ENCODE measurements at regions not wholly inside any gene's neighbourhood (a gene's known extent, or its start where the extent isn't known, plus 50 kb on each side); places are given as distances from the start of the nearest gene placed in this dataset.
"Not testable (repeated sequence)": the region's sequence is repeated elsewhere in the genome, so short reads cannot be mapped to it uniquely, and the experiment has no call there.

DNA sequence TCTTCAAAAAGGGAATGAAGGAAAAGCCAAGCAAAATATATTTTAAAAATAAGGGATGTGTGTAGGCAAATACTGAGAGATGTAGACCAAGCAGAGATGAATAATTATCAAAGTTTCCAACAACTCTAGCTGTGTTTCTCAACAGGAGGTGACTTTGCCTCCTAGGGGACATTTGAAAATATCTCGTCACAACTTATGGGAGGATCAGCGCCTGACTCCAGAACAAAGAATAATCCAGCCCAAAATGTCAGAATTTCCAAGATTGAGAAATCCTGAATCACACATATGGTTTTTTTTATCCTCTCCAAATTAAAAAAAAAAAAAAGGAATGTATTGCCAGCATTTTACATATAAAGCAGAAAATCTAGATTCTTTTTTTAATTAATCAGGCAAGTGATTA, 241.2 kb upstream of the ZFP64 start:
- FAIRE-seq (no peak), DNase-seq (ENCODE audit: insufficient read length, low spot score) (no peak)
- TF ChIP-seq POU2F2 (IDR thresholded peaks at IDR 0.05; ENCODE audit: low read depth, low read length), result no peak
- no peak for TF ChIP-seq POLR2A (IDR thresholded peaks at IDR 0.05; ENCODE audit: low read depth, low read length)

GRCh38 chr20:52429029-52429428, 237.4 kb upstream of the ZFP64 start:
- DNase-seq (ENCODE audit: insufficient read length, low spot score) (no peak), FAIRE-seq (no peak)

GRCh38 chr20:52427960-52428359, 236.4 kb upstream of the ZFP64 start:
- DNase-seq (ENCODE audit: insufficient read length, low spot score) (no peak), FAIRE-seq (no peak)
- no peak for TF ChIP-seq POU2F2 (IDR thresholded peaks at IDR 0.05; ENCODE audit: low read depth, low read length)
- no peak for TF ChIP-seq SPI1 (IDR thresholded peaks at IDR 0.05; ENCODE audit: low read depth, low read length)
- no peak for TF ChIP-seq PAX5 (IDR thresholded peaks at IDR 0.05; ENCODE audit: insufficient read depth, low read length, severe bottlenecking)
- no peak for TF ChIP-seq POLR2A (IDR thresholded peaks at IDR 0.05; ENCODE audit: low read depth, low read length)

More at GRCh38 chr20:52429029-52429428, 237.4 kb upstream of the ZFP64 start:
- TF ChIP-seq POLR2A (IDR thresholded peaks at IDR 0.05; ENCODE audit: low read depth, low read length) (no peak), POLR2AphosphoS5 (IDR thresholded peaks at IDR 0.05; ENCODE audit: low read depth, low read length) (no peak), POU2F2 (IDR thresholded peaks at IDR 0.05; ENCODE audit: low read depth, low read length) (no peak), SPI1 (IDR thresholded peaks at IDR 0.05; ENCODE audit: low read depth, low read length) (no peak), PAX5 (IDR thresholded peaks at IDR 0.05; ENCODE audit: insufficient read depth, low read length, severe bottlenecking) (no peak), TAF1 (IDR thresholded peaks at IDR 0.05; ENCODE audit: low read depth, low read length) (no peak)

DNA sequence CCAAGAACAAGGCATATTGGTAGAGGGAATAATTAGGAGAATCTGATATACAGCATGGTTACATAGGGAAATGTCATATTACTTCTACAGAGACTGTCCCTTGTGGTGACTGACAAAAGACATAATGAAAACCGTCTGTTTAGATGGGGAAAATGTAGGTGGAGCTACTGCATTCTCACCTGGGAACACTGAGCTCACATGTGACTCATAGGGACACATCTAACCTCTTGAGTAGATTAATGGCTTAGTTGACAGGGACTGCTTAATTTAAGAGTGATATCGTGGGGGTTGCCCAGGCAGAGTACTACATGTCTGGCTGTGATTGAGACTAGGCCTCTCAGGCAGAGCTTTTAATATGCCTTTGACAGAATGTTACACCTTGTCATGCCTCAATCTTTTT, 235.3 kb upstream of the ZFP64 start:
- no peak for FAIRE-seq
- DNase-seq (ENCODE audit: insufficient read length, low spot score), result no peak
- TF ChIP-seq POU2F2 (IDR thresholded peaks at IDR 0.05; ENCODE audit: low read depth, low read length) (no peak), SPI1 (IDR thresholded peaks at IDR 0.05; ENCODE audit: low read depth, low read length) (no peak), TAF1 (IDR thresholded peaks at IDR 0.05; ENCODE audit: low read depth, low read length) (no peak), POLR2A (IDR thresholded peaks at IDR 0.05; ENCODE audit: low read depth, low read length) (no peak), POLR2AphosphoS5 (IDR thresholded peaks at IDR 0.05; ENCODE audit: low read depth, low read length) (no peak), PAX5 (IDR thresholded peaks at IDR 0.05; ENCODE audit: insufficient read depth, low read length, severe bottlenecking) (no peak)

DNA sequence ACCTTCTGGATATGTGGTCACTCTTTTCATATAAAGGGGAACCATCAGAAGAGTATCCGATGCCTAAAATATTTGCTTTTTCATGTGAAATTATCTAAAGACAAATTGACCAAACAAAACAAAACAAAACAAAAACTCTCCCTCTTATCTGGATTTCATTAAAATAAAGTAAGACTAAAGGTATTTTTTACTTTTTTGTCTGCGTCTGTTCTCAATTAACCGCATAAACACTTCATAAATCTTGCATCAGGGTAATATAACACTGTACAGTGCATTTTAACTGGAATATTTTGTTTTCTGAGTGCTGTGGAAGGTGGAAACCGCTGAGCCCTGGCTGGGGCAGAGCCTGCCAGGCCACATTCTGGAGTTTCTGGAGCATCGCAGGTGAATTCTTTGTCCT, 234.1 kb upstream of the ZFP64 start:
- no peak for DNase-seq (ENCODE audit: insufficient read length, low spot score)

GRCh38 chr20:52425253-52425652, 233.7 kb upstream of the ZFP64 start:
- no peak for TF ChIP-seq TAF1 (IDR thresholded peaks at IDR 0.05; ENCODE audit: low read depth, low read length)
- no peak for TF ChIP-seq PAX5 (IDR thresholded peaks at IDR 0.05; ENCODE audit: insufficient read depth, low read length, severe bottlenecking)
- TF ChIP-seq POLR2A (IDR thresholded peaks at IDR 0.05; ENCODE audit: low read depth, low read length), result no peak
- no peak for TF ChIP-seq POLR2AphosphoS5 (IDR thresholded peaks at IDR 0.05; ENCODE audit: low read depth, low read length)
- DNase-seq (ENCODE audit: insufficient read length, low spot score), result no peak
- no peak for FAIRE-seq

More for the DNA sequence above, 234.1 kb upstream of the ZFP64 start:
- FAIRE-seq, result no peak
- no peak for TF ChIP-seq POLR2A (IDR thresholded peaks at IDR 0.05; ENCODE audit: low read depth, low read length)
- TF ChIP-seq POLR2AphosphoS5 (IDR thresholded peaks at IDR 0.05; ENCODE audit: low read depth, low read length), result no peak
- no peak for TF ChIP-seq SPI1 (IDR thresholded peaks at IDR 0.05; ENCODE audit: low read depth, low read length)
- TF ChIP-seq TAF1 (IDR thresholded peaks at IDR 0.05; ENCODE audit: low read depth, low read length), result no peak
- TF ChIP-seq POU2F2 (IDR thresholded peaks at IDR 0.05; ENCODE audit: low read depth, low read length), result no peak
- no peak for TF ChIP-seq PAX5 (IDR thresholded peaks at IDR 0.05; ENCODE audit: insufficient read depth, low read length, severe bottlenecking)

- not testable (repeated sequence) for FAIRE-seq; DNase-seq (ENCODE audit: insufficient read length, low spot score)
These were observed 232.9 kb upstream of the ZFP64 start for GRCh38 chr20:52424357-52424942.

- not testable (repeated sequence) for DNase-seq (ENCODE audit: insufficient read length, low spot score); FAIRE-seq
These were observed 232.1 kb upstream of the ZFP64 start for GRCh38 chr20:52423536-52424140.

DNA sequence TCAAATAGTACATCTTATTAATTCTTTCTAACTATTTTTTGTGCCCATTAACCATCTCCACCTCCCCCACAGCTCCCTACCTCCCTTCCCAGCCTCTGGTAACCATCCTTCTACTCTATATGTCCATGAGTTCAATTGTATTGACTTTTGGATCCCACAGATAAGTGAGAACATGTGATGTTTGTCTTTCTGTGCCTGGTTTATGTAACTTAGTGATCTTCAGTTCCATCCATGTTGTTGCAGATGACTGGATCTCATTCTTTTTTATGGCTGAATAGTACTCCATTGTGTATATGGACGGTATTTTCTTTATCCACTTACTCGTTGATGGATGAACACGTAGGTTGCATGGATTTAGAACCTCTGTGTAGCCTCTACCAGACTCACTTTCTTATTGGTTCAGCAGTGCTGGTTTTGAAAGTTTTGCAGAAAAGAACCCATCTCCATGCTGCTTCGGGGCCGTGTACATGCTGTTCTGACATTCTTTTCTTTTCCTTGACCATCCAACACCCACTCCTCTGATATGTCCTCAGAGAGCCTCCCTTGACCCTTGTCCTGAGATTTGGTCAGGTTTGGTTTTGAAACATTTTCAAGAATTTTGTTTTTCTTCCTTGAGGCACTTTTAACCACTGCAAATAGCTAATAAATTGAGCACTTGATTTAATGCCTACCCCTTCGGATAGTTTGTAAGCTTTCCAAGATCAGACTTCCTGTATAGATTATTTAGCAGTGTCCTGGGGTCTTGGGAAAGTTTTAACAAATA, 231.2 kb upstream of the ZFP64 start:
- no peak for DNase-seq (ENCODE audit: insufficient read length, low spot score)
- TF ChIP-seq SPI1 (IDR thresholded peaks at IDR 0.05; ENCODE audit: low read depth, low read length) (no peak), TAF1 (IDR thresholded peaks at IDR 0.05; ENCODE audit: low read depth, low read length) (no peak), PAX5 (IDR thresholded peaks at IDR 0.05; ENCODE audit: insufficient read depth, low read length, severe bottlenecking) (no peak), POLR2AphosphoS5 (IDR thresholded peaks at IDR 0.05; ENCODE audit: low read depth, low read length) (no peak), POU2F2 (IDR thresholded peaks at IDR 0.05; ENCODE audit: low read depth, low read length) (no peak), POLR2A (IDR thresholded peaks at IDR 0.05; ENCODE audit: low read depth, low read length) (no peak)
- FAIRE-seq, result no peak

DNA sequence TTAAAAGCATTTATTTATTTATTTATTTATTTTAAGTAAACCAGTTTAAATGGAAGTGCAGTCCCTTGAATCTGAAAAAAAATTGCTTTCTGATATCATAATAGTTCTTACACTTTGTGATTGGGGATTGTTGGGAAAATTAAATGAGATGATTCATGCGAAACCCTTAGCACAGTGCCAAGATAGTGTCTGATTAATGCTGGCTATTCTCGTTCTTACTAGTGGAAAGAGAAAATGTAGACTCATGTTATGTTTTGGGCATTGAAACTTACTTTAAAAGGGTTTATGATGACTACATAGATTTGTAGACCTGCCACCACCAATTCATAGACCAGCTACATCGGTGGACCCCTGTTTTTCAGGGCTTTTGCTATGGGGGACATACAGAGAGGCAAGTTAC, 229.2 kb upstream of the ZFP64 start:
- DNase-seq (ENCODE audit: insufficient read length, low spot score), result no peak
- no peak for FAIRE-seq
- no peak for TF ChIP-seq POU2F2 (IDR thresholded peaks at IDR 0.05; ENCODE audit: low read depth, low read length)
- no peak for TF ChIP-seq PAX5 (IDR thresholded peaks at IDR 0.05; ENCODE audit: insufficient read depth, low read length, severe bottlenecking)
- TF ChIP-seq SPI1 (IDR thresholded peaks at IDR 0.05; ENCODE audit: low read depth, low read length), result no peak
- TF ChIP-seq TAF1 (IDR thresholded peaks at IDR 0.05; ENCODE audit: low read depth, low read length), result no peak
- no peak for TF ChIP-seq POLR2A (IDR thresholded peaks at IDR 0.05; ENCODE audit: low read depth, low read length)
- no peak for TF ChIP-seq POLR2AphosphoS5 (IDR thresholded peaks at IDR 0.05; ENCODE audit: low read depth, low read length)
